GM23338 (cell line): ENCODE measurements at regions not wholly inside any gene's neighbourhood (a gene's known extent, or its start where the extent isn't known, plus 50 kb on each side); places are given as distances from the start of the nearest gene placed in this dataset.

Source experiments
- ATAC-seq: fragments of 200-7000 bp; cut with Tn5 transposase; 3 replicates; pipeline ENCODE4 v1.9.1; 2020
- DNase-seq: peaks from one replicate; pipeline ENCODE4 v3.0.0-alpha.2; 2015; ENCODE audit warnings: low spot score
- H2AFZ ChIP-seq: fragments of 200-600 bp; sonication (generic); 2 replicates; pipeline ENCODE4 v1.8.0; 2016; ENCODE audit warnings: antibody characterized with exemption, mild to moderate bottlenecking, moderate library complexity
- H3F3A ChIP-seq: fragments of 200-600 bp; sonication (generic); replicated peaks from 2 replicates; pipeline ENCODE4 v1.8.0; 2017; ENCODE audit warnings: antibody characterized with exemption, mixed run types, low read depth
- H3K27ac ChIP-seq: fragments of 200-600 bp; sonication (generic); 2 replicates; pipeline ENCODE4 v1.6.1; 2016; ENCODE audit warnings: low read depth
- H3K27me3 ChIP-seq: fragments of 200-600 bp; sonication (generic); 2 replicates; pipeline ENCODE4 v1.8.0; 2016; ENCODE audit warnings: mild to moderate bottlenecking, mixed run types, moderate library complexity; ENCODE audit not compliant: insufficient read depth
- H3K36me3 ChIP-seq: fragments of 200-600 bp; sonication (generic); 2 replicates; pipeline ENCODE4 v1.8.0; 2016; ENCODE audit warnings: mild to moderate bottlenecking; ENCODE audit not compliant: insufficient read depth
- H3K4me1 ChIP-seq: fragments of 200-600 bp; sonication (generic); 2 replicates; pipeline ENCODE4 v1.8.0; 2016; ENCODE audit warnings: mild to moderate bottlenecking, moderate library complexity; ENCODE audit not compliant: insufficient read depth
- H3K4me2 ChIP-seq: fragments of 200-600 bp; sonication (generic); 2 replicates; pipeline ENCODE4 v1.7.1; 2017; ENCODE audit warnings: mixed run types
- H3K4me3 ChIP-seq: fragments of 200-600 bp; sonication (generic); 2 replicates; pipeline ENCODE4 v1.6.1; 2016; ENCODE audit warnings: mixed run types
- H3K79me2 ChIP-seq: fragments of 200-600 bp; sonication (generic); replicated peaks from 2 replicates; pipeline ENCODE4 v1.8.0; 2017; ENCODE audit warnings: mild to moderate bottlenecking; ENCODE audit not compliant: insufficient read depth
- H3K9me2 ChIP-seq: fragments of 200-600 bp; sonication (generic); 2 replicates; pipeline ENCODE4 v1.8.0; 2017; ENCODE audit not compliant: insufficient read depth
- H4K20me1 ChIP-seq: fragments of 200-600 bp; sonication (generic); replicated peaks from 2 replicates; pipeline ENCODE4 v1.8.0; 2017; ENCODE audit warnings: mild to moderate bottlenecking; ENCODE audit not compliant: insufficient read depth
- H3K27ac Mint-ChIP-seq: 2 replicates; pipeline ENCODE4 v1.8.0; 2020; ENCODE audit warnings: inconsistent platforms, mild to moderate bottlenecking, moderate library complexity, mixed read lengths
- H3K27me3 Mint-ChIP-seq: 3 replicates; pipeline ENCODE4 v1.8.0; 2022; ENCODE audit warnings: low read depth, mild to moderate bottlenecking, moderate library complexity, mixed read lengths, inconsistent platforms; ENCODE audit not compliant: insufficient read depth, poor library complexity
- H3K36me3 Mint-ChIP-seq: 3 replicates; pipeline ENCODE4 v1.8.0; 2021; ENCODE audit warnings: low read depth, mild to moderate bottlenecking, inconsistent platforms, moderate library complexity, mixed read lengths
- H3K4me1 Mint-ChIP-seq: 3 replicates; pipeline ENCODE4 v1.8.0; 2020; ENCODE audit warnings: mild to moderate bottlenecking, inconsistent platforms, mixed read lengths
- H3K4me3 Mint-ChIP-seq: 3 replicates; pipeline ENCODE4 v1.8.0; 2021; ENCODE audit warnings: moderate library complexity, mild to moderate bottlenecking, inconsistent platforms, mixed read lengths
- H3K9me3 Mint-ChIP-seq: 3 replicates; pipeline ENCODE4 v1.8.0; 2020; ENCODE audit warnings: moderate library complexity, mild to moderate bottlenecking, inconsistent platforms, mixed read lengths
- CREB1 ChIP-seq: fragments of 250-450 bp; sonication (Bioruptor Pico); IDR thresholded peaks from 2 replicates; pipeline ENCODE4 v1.5.0; 2020; ENCODE audit warnings: low read depth, mild to moderate bottlenecking, moderate library complexity
- EZH2 ChIP-seq: fragments of 200-600 bp; sonication (generic); IDR thresholded peaks from one replicate; pipeline ENCODE4 v1.8.0; 2017; ENCODE audit warnings: antibody characterized with exemption, mild to moderate bottlenecking, low read depth; ENCODE audit not compliant: unreplicated experiment
- NANOG ChIP-seq: IDR thresholded peaks from 2 replicates; pipeline ENCODE4 v1.6.1; 2016; ENCODE audit warnings: antibody characterized with exemption, borderline replicate concordance
- STAT1 ChIP-seq: IDR thresholded peaks from one replicate; pipeline ENCODE4 v1.6.1; 2016; ENCODE audit warnings: antibody characterized with exemption; ENCODE audit not compliant: unreplicated experiment
- TF ChIP-seq, protein P1 (sequence below), 2 experiments: fragments of 200-600 bp in 1 of 2; sonication (generic) in 1 of 2; conservative IDR thresholded peaks; 2 replicates each; pipeline versions ENCODE4 v1.5.1 to v1.6.1; 2016 to 2017; ENCODE audit warnings: antibody characterized with exemption in 2 of 2, low read depth in 2 of 2, mild to moderate bottlenecking in 2 of 2, moderate library complexity in 1 of 2
- TF ChIP-seq, protein P2 (sequence below): IDR thresholded peaks from 2 replicates; pipeline ENCODE4 v1.6.1; 2016; ENCODE audit warnings: antibody characterized with exemption
- TF ChIP-seq, protein P3 (sequence below): IDR thresholded peaks from one replicate; pipeline ENCODE4 v1.6.1; 2018; ENCODE audit warnings: antibody characterized with exemption; ENCODE audit not compliant: unreplicated experiment

DNA sequence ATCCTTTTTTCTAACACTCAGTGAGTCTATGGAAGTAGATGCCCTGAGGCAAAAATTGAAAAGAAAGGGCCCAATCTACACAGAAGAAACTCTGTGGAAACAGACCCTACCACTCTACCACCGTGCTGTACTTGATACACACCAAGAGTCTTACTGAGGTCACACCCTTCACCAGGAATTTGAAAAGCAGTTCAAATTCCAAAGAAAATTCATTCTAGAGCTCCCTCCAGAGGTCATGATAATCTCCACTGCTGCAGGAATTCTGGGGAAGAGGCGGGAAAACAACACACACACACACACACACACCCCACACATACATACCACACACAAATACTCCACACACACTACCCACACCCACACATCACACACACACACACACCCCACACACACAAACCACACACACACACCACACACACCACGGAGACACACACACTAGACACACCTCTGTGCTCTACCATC lies 336.8 kb downstream of the HDGFL1 start:
- Histone ChIP-seq H3K4me1 (peaks cover 27% of the 10 kb centered on the region), H3F3A (no peaks in the 10 kb centered on the region), H3K36me3 (no peaks in the 10 kb centered on the region), H3K27me3 (no peaks in the 10 kb centered on the region), H3K4me3 (no peak overlapping the region), H2AFZ (no peak overlapping the region), H4K20me1 (no peaks in the 10 kb centered on the region), H3K4me2 (no peak overlapping the region), H3K9me2 (no peaks in the 10 kb centered on the region), H3K79me2 (no peaks in the 10 kb centered on the region), H3K27ac (no peak overlapping the region)
- ATAC-seq, result peak; percentile 70
- Mint-ChIP-seq H3K4me1 (peaks cover 23% of the 10 kb centered on the region; the same call in 2 of the 3 replicates), H3K4me3 (no peak overlapping the region), H3K27ac (no peak overlapping the region), H3K27me3 (peaks cover 2% of the 10 kb centered on the region), H3K9me3 (no peaks in the 10 kb centered on the region; the same call in 2 of the 3 replicates), H3K36me3 (0 out of 3 replicates have a peak, but pooled peaks cover 3% of the 10 kb centered on the region)
- no peak for TF ChIP-seq EZH2
- TF ChIP-seq, protein P1, sequence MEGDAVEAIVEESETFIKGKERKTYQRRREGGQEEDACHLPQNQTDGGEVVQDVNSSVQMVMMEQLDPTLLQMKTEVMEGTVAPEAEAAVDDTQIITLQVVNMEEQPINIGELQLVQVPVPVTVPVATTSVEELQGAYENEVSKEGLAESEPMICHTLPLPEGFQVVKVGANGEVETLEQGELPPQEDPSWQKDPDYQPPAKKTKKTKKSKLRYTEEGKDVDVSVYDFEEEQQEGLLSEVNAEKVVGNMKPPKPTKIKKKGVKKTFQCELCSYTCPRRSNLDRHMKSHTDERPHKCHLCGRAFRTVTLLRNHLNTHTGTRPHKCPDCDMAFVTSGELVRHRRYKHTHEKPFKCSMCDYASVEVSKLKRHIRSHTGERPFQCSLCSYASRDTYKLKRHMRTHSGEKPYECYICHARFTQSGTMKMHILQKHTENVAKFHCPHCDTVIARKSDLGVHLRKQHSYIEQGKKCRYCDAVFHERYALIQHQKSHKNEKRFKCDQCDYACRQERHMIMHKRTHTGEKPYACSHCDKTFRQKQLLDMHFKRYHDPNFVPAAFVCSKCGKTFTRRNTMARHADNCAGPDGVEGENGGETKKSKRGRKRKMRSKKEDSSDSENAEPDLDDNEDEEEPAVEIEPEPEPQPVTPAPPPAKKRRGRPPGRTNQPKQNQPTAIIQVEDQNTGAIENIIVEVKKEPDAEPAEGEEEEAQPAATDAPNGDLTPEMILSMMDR (conservative IDR thresholded peaks at IDR 0.05; ENCODE audit: low read depth in 2 of 2), result peak; percentile 63 to 66
- DNase-seq, result peak; percentile 75

DNA sequence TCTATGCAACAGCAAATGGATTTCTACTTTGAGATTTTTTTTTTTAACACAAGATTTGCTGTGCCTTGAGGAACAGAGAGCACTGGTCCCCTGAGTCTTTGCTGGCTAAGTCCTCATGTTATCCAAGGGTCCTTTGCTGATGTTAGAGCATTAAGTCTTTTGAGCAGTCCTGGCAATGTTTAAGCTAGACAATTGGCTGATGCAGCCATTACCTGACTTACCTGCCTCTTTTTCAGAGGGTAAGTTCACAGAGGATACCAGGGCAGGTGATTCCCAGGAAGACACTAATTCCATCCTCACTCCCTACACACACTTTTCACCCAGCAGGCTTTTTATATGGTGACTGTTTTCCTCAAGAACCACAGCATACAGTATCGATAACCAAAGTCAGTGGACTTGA lies 337.7 kb downstream of the HDGFL1 start:
- Histone ChIP-seq H3K4me2 (no peak overlapping the region), H3K4me1 (peaks cover 27% of the 10 kb centered on the region), H3F3A (no peaks in the 10 kb centered on the region), H2AFZ (no peak overlapping the region), H3K27me3 (no peaks in the 10 kb centered on the region), H3K27ac (no peak overlapping the region), H3K9me2 (no peaks in the 10 kb centered on the region), H3K79me2 (no peaks in the 10 kb centered on the region), H4K20me1 (no peaks in the 10 kb centered on the region), H3K36me3 (no peaks in the 10 kb centered on the region), H3K4me3 (no peak overlapping the region)
- Mint-ChIP-seq H3K36me3 (0 out of 3 replicates have a peak, but pooled peaks cover 3% of the 10 kb centered on the region), H3K27ac (no peak overlapping the region), H3K4me3 (no peak overlapping the region), H3K4me1 (peaks cover 24% of the 10 kb centered on the region; the same call in 2 of the 3 replicates), H3K27me3 (peaks cover 2% of the 10 kb centered on the region), H3K9me3 (no peaks in the 10 kb centered on the region; the same call in 2 of the 3 replicates)
- no peak for DNase-seq
- TF ChIP-seq EZH2 (no peak), STAT1 (no peak), CREB1 (CRISPR knock-in tag) (no peak), NANOG (no peak)
- TF ChIP-seq, protein P2, sequence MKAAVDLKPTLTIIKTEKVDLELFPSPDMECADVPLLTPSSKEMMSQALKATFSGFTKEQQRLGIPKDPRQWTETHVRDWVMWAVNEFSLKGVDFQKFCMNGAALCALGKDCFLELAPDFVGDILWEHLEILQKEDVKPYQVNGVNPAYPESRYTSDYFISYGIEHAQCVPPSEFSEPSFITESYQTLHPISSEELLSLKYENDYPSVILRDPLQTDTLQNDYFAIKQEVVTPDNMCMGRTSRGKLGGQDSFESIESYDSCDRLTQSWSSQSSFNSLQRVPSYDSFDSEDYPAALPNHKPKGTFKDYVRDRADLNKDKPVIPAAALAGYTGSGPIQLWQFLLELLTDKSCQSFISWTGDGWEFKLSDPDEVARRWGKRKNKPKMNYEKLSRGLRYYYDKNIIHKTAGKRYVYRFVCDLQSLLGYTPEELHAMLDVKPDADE, result no peak
- TF ChIP-seq, protein P3, sequence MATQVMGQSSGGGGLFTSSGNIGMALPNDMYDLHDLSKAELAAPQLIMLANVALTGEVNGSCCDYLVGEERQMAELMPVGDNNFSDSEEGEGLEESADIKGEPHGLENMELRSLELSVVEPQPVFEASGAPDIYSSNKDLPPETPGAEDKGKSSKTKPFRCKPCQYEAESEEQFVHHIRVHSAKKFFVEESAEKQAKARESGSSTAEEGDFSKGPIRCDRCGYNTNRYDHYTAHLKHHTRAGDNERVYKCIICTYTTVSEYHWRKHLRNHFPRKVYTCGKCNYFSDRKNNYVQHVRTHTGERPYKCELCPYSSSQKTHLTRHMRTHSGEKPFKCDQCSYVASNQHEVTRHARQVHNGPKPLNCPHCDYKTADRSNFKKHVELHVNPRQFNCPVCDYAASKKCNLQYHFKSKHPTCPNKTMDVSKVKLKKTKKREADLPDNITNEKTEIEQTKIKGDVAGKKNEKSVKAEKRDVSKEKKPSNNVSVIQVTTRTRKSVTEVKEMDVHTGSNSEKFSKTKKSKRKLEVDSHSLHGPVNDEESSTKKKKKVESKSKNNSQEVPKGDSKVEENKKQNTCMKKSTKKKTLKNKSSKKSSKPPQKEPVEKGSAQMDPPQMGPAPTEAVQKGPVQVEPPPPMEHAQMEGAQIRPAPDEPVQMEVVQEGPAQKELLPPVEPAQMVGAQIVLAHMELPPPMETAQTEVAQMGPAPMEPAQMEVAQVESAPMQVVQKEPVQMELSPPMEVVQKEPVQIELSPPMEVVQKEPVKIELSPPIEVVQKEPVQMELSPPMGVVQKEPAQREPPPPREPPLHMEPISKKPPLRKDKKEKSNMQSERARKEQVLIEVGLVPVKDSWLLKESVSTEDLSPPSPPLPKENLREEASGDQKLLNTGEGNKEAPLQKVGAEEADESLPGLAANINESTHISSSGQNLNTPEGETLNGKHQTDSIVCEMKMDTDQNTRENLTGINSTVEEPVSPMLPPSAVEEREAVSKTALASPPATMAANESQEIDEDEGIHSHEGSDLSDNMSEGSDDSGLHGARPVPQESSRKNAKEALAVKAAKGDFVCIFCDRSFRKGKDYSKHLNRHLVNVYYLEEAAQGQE, result no peak
- TF ChIP-seq, protein P1 (conservative IDR thresholded peaks at IDR 0.05; ENCODE audit: low read depth in 2 of 2), result no peak
- no peak for ATAC-seq
